ENCODE measurements at regions not wholly inside any gene's neighbourhood (a gene's known extent, or its start where the extent isn't known, plus 50 kb on each side); places are given as distances from the start of the nearest gene placed in this dataset.

- Histone ChIP-seq H3K9me3 (no peaks in the 10 kb centered on the region), H3K27me3 (peaks cover 0 to 3% (median 0%) of the 10 kb centered on the region in 4 donors), H3K36me3 (no peaks in the 10 kb centered on the region), H3K27ac (no peak overlapping the region), H3K4me3 (no peak overlapping the region), H3K4me1 (no peaks in the 10 kb centered on the region)
- DNase-seq (no peak), ATAC-seq (no peak), FAIRE-seq (no peak)
- WGBS, 2 donors: 61 to 73% methylated on average over 4 of the region's 4 CpGs
- TF ChIP-seq CTCF (IDR thresholded peaks at IDR 0.05): no peak
- intact Hi-C loops (cut with DNase I): no loop called here
Measured at GRCh38 chr4:27720010-27720766, 859.5 kb downstream of the STIM2 start.

GRCh38 chr4:27721193-27721592 lies 860.6 kb downstream of the STIM2 start:
- H3K27ac ChIP-seq: no peak overlapping the region
- no peaks in the 10 kb centered on the region for H3K9me3 ChIP-seq
- peaks cover 0 to 3% (median 0%) of the 10 kb centered on the region in 4 donors for H3K27me3 ChIP-seq
- ATAC-seq (no peak), FAIRE-seq (no peak), DNase-seq (no peak)
- no peak for TF ChIP-seq CTCF (IDR thresholded peaks at IDR 0.05)
- H3K36me3 ChIP-seq: no peaks in the 10 kb centered on the region
- WGBS, 2 donors: 81 to 88% methylated on average over 8 of the region's 8 CpGs
- H3K4me1 ChIP-seq: no peaks in the 10 kb centered on the region
- no peak overlapping the region for H3K4me3 ChIP-seq
- intact Hi-C loops (cut with DNase I): no loop called here

GRCh38 chr4:27728892-27729291 lies 868.3 kb downstream of the STIM2 start:
- FAIRE-seq: no peak
- Histone ChIP-seq H3K9me3 (no peaks in the 10 kb centered on the region), H3K27me3 (peaks cover 0 to 3% (median 0%) of the 10 kb centered on the region in 4 donors), H3K4me1 (no peaks in the 10 kb centered on the region), H3K36me3 (no peaks in the 10 kb centered on the region), H3K27ac (no peak overlapping the region), H3K4me3 (no peak overlapping the region)
- ATAC-seq: no peak
- no peak for DNase-seq
- TF ChIP-seq CTCF (IDR thresholded peaks at IDR 0.05): no peak
- WGBS, 2 donors: 53 to 65% methylated on average over 3 of the region's 3 CpGs
- intact Hi-C loops (cut with DNase I): no loop called here

- Histone ChIP-seq H3K4me3 (no peak overlapping the region), H3K27ac (no peak overlapping the region), H3K36me3 (no peaks in the 10 kb centered on the region), H3K4me1 (no peaks in the 10 kb centered on the region), H3K9me3 (no peaks in the 10 kb centered on the region), H3K27me3 (no peaks in the 10 kb centered on the region)
- no peak for DNase-seq
- no peak for FAIRE-seq
- intact Hi-C loops (cut with DNase I): no loop called here
- no peak for TF ChIP-seq CTCF (IDR thresholded peaks at IDR 0.05)
- ATAC-seq: no peak
Measured at GRCh38 chr4:27742816-27743215, 882.2 kb downstream of the STIM2 start.
